ENCODE measurements at regions not wholly inside any gene's neighbourhood (a gene's known extent, or its start where the extent isn't known, plus 50 kb on each side); places are given as distances from the start of the nearest gene placed in this dataset.
A peak's percentile ranks its signal among the peaks of the same experiment; 100 is the strongest.

GRCh38 chr12:108047071-108047550, 82.0 kb upstream of the WSCD2 start:
- no peaks in the 10 kb centered on the region for H3K27me3 ChIP-seq
- H3K4me3 ChIP-seq = no peak overlapping the region
- DNase-seq (no peak), ATAC-seq (ENCODE audit: low FRiP score in 2 of 2) (peak in 1 of 2 donors; percentile 83)
- H3K9me3 ChIP-seq = no peaks in the 10 kb centered on the region
- no peak for TF ChIP-seq POLR2AphosphoS5 (IDR thresholded peaks at IDR 0.05)
- no peak for TF ChIP-seq EP300 (IDR thresholded peaks at IDR 0.05)
- TF ChIP-seq POLR2A (IDR thresholded peaks at IDR 0.05) = no peak
- TF ChIP-seq CTCF (IDR thresholded peaks at IDR 0.05) = no peak
- 37 to 45% methylated on average over 5 of the region's 5 CpGs for WGBS, 2 donors
- H3K4me1 ChIP-seq = peaks cover 0 to 5% (median 0%) of the 10 kb centered on the region in 4 donors
- no peaks in the 10 kb centered on the region for H3K36me3 ChIP-seq
- peak overlapping the region in 1 of 4 donors; percentile 22 for H3K27ac ChIP-seq

- Histone ChIP-seq H3K27ac (no peak overlapping the region), H3K4me1 (peaks cover 0 to 5% (median 0%) of the 10 kb centered on the region in 4 donors), H3K9me3 (no peaks in the 10 kb centered on the region), H3K27me3 (no peaks in the 10 kb centered on the region), H3K36me3 (no peaks in the 10 kb centered on the region), H3K4me3 (no peak overlapping the region)
- ATAC-seq (ENCODE audit: low FRiP score in 2 of 2) (no peak), DNase-seq (no peak)
- WGBS, 2 donors = 57 to 74% methylated on average over 5 of the region's 5 CpGs
- no peak for TF ChIP-seq CTCF (IDR thresholded peaks at IDR 0.05)
- no peak for TF ChIP-seq EP300 (IDR thresholded peaks at IDR 0.05)
These were observed 80.4 kb upstream of the WSCD2 start for GRCh38 chr12:108048686-108049085.

- no peak overlapping the region for H3K27ac ChIP-seq
- no peak for DNase-seq
- 33 to 53% methylated on average over 5 of the region's 5 CpGs for WGBS, 2 donors
- H3K27me3 ChIP-seq = no peaks in the 10 kb centered on the region
- no peak overlapping the region for H3K4me3 ChIP-seq
- H3K4me1 ChIP-seq = peaks cover 0 to 5% (median 0%) of the 10 kb centered on the region in 4 donors
- no peaks in the 10 kb centered on the region for H3K36me3 ChIP-seq
- no peak for ATAC-seq (ENCODE audit: low FRiP score in 2 of 2)
- TF ChIP-seq POLR2AphosphoS5 (IDR thresholded peaks at IDR 0.05) (no peak), POLR2A (IDR thresholded peaks at IDR 0.05) (no peak), CTCF (IDR thresholded peaks at IDR 0.05) (no peak), EP300 (IDR thresholded peaks at IDR 0.05) (no peak)
- no peaks in the 10 kb centered on the region for H3K9me3 ChIP-seq
These were observed 78.4 kb upstream of the WSCD2 start for GRCh38 chr12:108050696-108051095.

GRCh38 chr12:108052260-108052659, 76.8 kb upstream of the WSCD2 start:
- TF ChIP-seq POLR2AphosphoS5 (IDR thresholded peaks at IDR 0.05) (no peak), EP300 (IDR thresholded peaks at IDR 0.05) (no peak), CTCF (IDR thresholded peaks at IDR 0.05) (no peak), POLR2A (IDR thresholded peaks at IDR 0.05) (no peak)
- no peak for DNase-seq
- 50 to 54% methylated on average over 5 of the region's 5 CpGs for WGBS, 2 donors
- Histone ChIP-seq H3K27me3 (no peaks in the 10 kb centered on the region), H3K9me3 (no peaks in the 10 kb centered on the region), H3K27ac (no peak overlapping the region), H3K4me3 (no peak overlapping the region), H3K36me3 (no peaks in the 10 kb centered on the region), H3K4me1 (no peaks in the 10 kb centered on the region)
- no peak for ATAC-seq (ENCODE audit: low FRiP score in 2 of 2)

- WGBS, 2 donors = 59 to 79% methylated on average over 3 of the region's 3 CpGs
- TF ChIP-seq CTCF (IDR thresholded peaks at IDR 0.05) (no peak), POLR2A (IDR thresholded peaks at IDR 0.05) (no peak), EP300 (IDR thresholded peaks at IDR 0.05) (no peak), POLR2AphosphoS5 (IDR thresholded peaks at IDR 0.05) (no peak)
These were observed 75.6 kb upstream of the WSCD2 start for GRCh38 chr12:108053512-108053911.

More at GRCh38 chr12:108053512-108053911, 75.6 kb upstream of the WSCD2 start:
- Histone ChIP-seq H3K4me1 (no peaks in the 10 kb centered on the region), H3K27ac (no peak overlapping the region), H3K9me3 (no peaks in the 10 kb centered on the region), H3K27me3 (no peaks in the 10 kb centered on the region), H3K36me3 (no peaks in the 10 kb centered on the region), H3K4me3 (no peak overlapping the region)
- ATAC-seq (ENCODE audit: low FRiP score in 2 of 2) (no peak), DNase-seq (no peak)

All from upper lobe of left lung (tissue), 6 donors.